Endothelial cell of umbilical vein (primary cell): ENCODE measurements at regions not wholly inside any gene's neighbourhood (a gene's known extent, or its start where the extent isn't known, plus 50 kb on each side); places are given as distances from the start of the nearest gene placed in this dataset.

ENCODE experiments used
- BruUV-seq: library from RNA; stranded (reverse); fragments of 400-500 nt; replicated peaks from 2 replicates; lab custom pipeline; 2021; lab: Mats Ljungman, UMichigan
- CTCF ChIA-PET: fragments of 300-600, 350-600 bp; sonication (Branson Sonifier 250); formaldehyde crosslinking; loops from one replicate; lab custom pipeline; 2021; ENCODE audit warnings: antibody characterized with exemption, inconsistent platforms; lab: Charles Lee
- POLR2A ChIA-PET: fragments of 300-600, 350-600 bp; sonication (Branson Sonifier 250); formaldehyde crosslinking; loops from one replicate; lab custom pipeline; 2021; ENCODE audit warnings: antibody characterized with exemption, inconsistent platforms; lab: Charles Lee
- DNase-seq: peaks from one replicate; pipeline ENCODE4 v3.0.0-alpha.2; 2011; ENCODE audit warnings: low read depth, low spot score
- FAIRE-seq: peaks from 2 replicates; lab custom pipeline; 2011; peaks lifted over from hg19 to GRCh38; lab: Jason Lieb, UNC
- H2AFZ ChIP-seq: 2 replicates; pipeline ENCODE4 v1.6.0; 2012; ENCODE audit warnings: low read depth, low read length, control low read depth, inconsistent platforms
- H3K27ac ChIP-seq: 2 replicates; pipeline ENCODE4 v1.5.1; 2011; ENCODE audit warnings: low read depth, mild to moderate bottlenecking, control low read depth, low read length, moderate library complexity; ENCODE audit not compliant: insufficient read depth
- H3K27me3 ChIP-seq, 2 experiments: 2 replicates each; pipeline versions ENCODE4 v1.6.0 to v1.6.1; 2011; ENCODE audit warnings: low read length in 2 of 2, mixed read lengths in 1 of 2; ENCODE audit not compliant: control insufficient read depth in 2 of 2, insufficient read depth in 2 of 2
- H3K36me3 ChIP-seq, 2 experiments: 2 replicates in 1 of 2; 3 replicates in 1 of 2; pipeline ENCODE4 v1.5.1; 2011; ENCODE audit warnings: low read length in 2 of 2, mild to moderate bottlenecking in 1 of 2, moderate library complexity in 1 of 2; ENCODE audit not compliant: control insufficient read depth in 2 of 2, insufficient read depth in 2 of 2; ENCODE audit errors: extremely low read depth in 1 of 2
- H3K4me1 ChIP-seq: 3 replicates; pipeline ENCODE4 v1.5.1; 2011; ENCODE audit warnings: mild to moderate bottlenecking, low read length; ENCODE audit not compliant: control insufficient read depth, insufficient read depth; ENCODE audit errors: extremely low read depth
- H3K4me2 ChIP-seq: 2 replicates; pipeline ENCODE4 v1.6.1; 2011; ENCODE audit warnings: low read length, control low read depth, mixed read lengths; ENCODE audit not compliant: insufficient read depth
- H3K4me3 ChIP-seq, 3 experiments: fragments of 200-600 bp in 1 of 3; sonication (generic), shearing (Covaris generic) in 1 of 3; replicated peaks in 1 of 3; 2 replicates each; pipeline ENCODE4 v1.5.1; 2011 to 2016; ENCODE audit warnings: control low read depth in 3 of 3, low read length in 3 of 3, mild to moderate bottlenecking in 2 of 3, inconsistent platforms in 1 of 3, low read depth in 1 of 3, moderate library complexity in 1 of 3; ENCODE audit not compliant: insufficient read depth in 1 of 3
- H3K79me2 ChIP-seq: 2 replicates; pipeline ENCODE4 v1.6.0; 2012; ENCODE audit warnings: low read length, inconsistent platforms; ENCODE audit not compliant: control insufficient read depth, insufficient read depth
- H3K9ac ChIP-seq: replicated peaks from 2 replicates; pipeline ENCODE3; 2011; ENCODE audit warnings: low read length, control low read depth; ENCODE audit not compliant: insufficient read depth; ENCODE audit errors: extremely low read depth
- H3K9me1 ChIP-seq: replicated peaks from 3 replicates; pipeline ENCODE4 v1.6.0; 2011; ENCODE audit warnings: mild to moderate bottlenecking, low read length; ENCODE audit not compliant: control insufficient read depth, insufficient read depth; ENCODE audit errors: extremely low read depth
- H3K9me3 ChIP-seq: replicated peaks from 2 replicates; pipeline ENCODE4 v1.5.1; 2012; ENCODE audit warnings: low read length, inconsistent platforms; ENCODE audit not compliant: control insufficient read depth, insufficient read depth
- H4K20me1 ChIP-seq: replicated peaks from 2 replicates; pipeline ENCODE3; 2011; ENCODE audit warnings: mild to moderate bottlenecking, low read length; ENCODE audit not compliant: control insufficient read depth, insufficient read depth; ENCODE audit errors: extremely low read depth
- EZH2 ChIP-seq: IDR thresholded peaks from 2 replicates; pipeline ENCODE4 v1.6.1; 2012; ENCODE audit warnings: borderline replicate concordance, low read depth, mild to moderate bottlenecking, moderate library complexity, low read length, inconsistent platforms; ENCODE audit not compliant: severe bottlenecking
- FOS ChIP-seq: IDR thresholded peaks from 2 replicates; pipeline ENCODE4 v1.6.1; 2011; ENCODE audit warnings: mild to moderate bottlenecking, low read length, moderate library complexity, borderline replicate concordance; ENCODE audit not compliant: insufficient read depth
- GATA2 ChIP-seq: IDR thresholded peaks from 2 replicates; pipeline ENCODE4 v1.7.0; 2011; ENCODE audit warnings: low read depth, mild to moderate bottlenecking, moderate library complexity, mixed read lengths, low read length; ENCODE audit not compliant: insufficient read length, insufficient read depth
- JUN ChIP-seq: IDR thresholded peaks from 2 replicates; pipeline ENCODE4 v1.6.1; 2011; ENCODE audit warnings: borderline replicate concordance, low read depth; ENCODE audit not compliant: insufficient read length, insufficient read depth
- MYC ChIP-seq: IDR thresholded peaks from one replicate; pipeline ENCODE4 v1.6.1; 2011; ENCODE audit warnings: mild to moderate bottlenecking, low read depth, low read length
- POLR2A ChIP-seq: IDR thresholded peaks from 2 replicates; pipeline ENCODE4 v1.6.1; 2012; ENCODE audit warnings: low read depth, mild to moderate bottlenecking, control low read depth, low read length
- POLR2AphosphoS5 ChIP-seq: IDR thresholded peaks from 2 replicates; pipeline ENCODE4 v1.6.1; 2012; ENCODE audit warnings: low read depth, mild to moderate bottlenecking, control low read depth, low read length, moderate library complexity; ENCODE audit not compliant: insufficient read depth
- dilution Hi-C: fragments of 300-500 bp; cut with MboI; formaldehyde crosslinking; loops from one replicate; pipeline ENCODE4 v1.15.0; 2019; ENCODE audit warnings: low sequenced_read_pairs; ENCODE audit not compliant: extremely low pct_ligation_motif_present
- intact Hi-C: fragments of 100-400 bp; cut with micrococcal nuclease; formaldehyde crosslinking; loops from one replicate; pipeline ENCODE4 v1.10.0; 2022
- TF ChIP-seq, protein P1 (sequence below): IDR thresholded peaks from 2 replicates; pipeline ENCODE4 v1.6.1; 2011; ENCODE audit not compliant: insufficient read depth, insufficient read length
- TF ChIP-seq, protein P2 (sequence below), 2 donors: IDR thresholded peaks; 1 replicate in 1 of 2; 2 replicates in 1 of 2; pipeline ENCODE4 v1.5.1; 2011; ENCODE audit warnings: low read length in 2 of 2, mild to moderate bottlenecking in 2 of 2, moderate library complexity in 2 of 2, control low read depth in 1 of 2, inconsistent platforms in 1 of 2, low read depth in 1 of 2; ENCODE audit not compliant: insufficient read depth in 1 of 2; ENCODE audit errors: extremely low read depth in 1 of 2

DNA sequence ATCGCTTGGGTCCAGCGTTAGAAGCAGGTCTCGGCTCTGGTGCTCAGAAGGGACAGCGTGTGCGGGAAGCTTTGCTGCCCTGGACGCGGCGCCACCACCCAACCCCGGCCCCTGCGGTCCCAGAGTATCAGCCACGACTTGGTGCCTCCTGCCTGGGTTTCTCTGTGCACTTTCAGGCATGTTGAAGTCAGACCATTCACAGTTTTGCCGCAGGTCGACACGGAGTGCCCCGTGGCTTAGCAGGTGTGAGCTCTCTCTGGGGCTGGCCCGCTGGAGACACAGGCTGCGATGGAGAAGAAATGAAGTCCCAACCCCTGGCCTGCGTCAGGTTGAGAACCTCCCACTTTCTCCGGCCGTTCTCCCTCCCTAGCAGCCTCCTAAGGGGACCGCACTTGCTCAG lies 494.5 kb downstream of the BRD1 start:
- intact Hi-C loops (no loop called here), dilution Hi-C loops (no loop called here)
- ChIA-PET POLR2A (no interaction called here), CTCF (no interaction called here)
- BruUV-seq, result no TSS peak
- H3K79me2 ChIP-seq, result no peaks in the 10 kb centered on the region
- H3K4me1 ChIP-seq, result no peaks in the 10 kb centered on the region
- no peak overlapping the region for H3K4me3 ChIP-seq
- H3K27me3 ChIP-seq, result no peaks in the 10 kb centered on the region
- H2AFZ ChIP-seq, result no peak overlapping the region
- no peaks in the 10 kb centered on the region for H3K9me1 ChIP-seq
- H3K36me3 ChIP-seq, result no peaks in the 10 kb centered on the region
- FAIRE-seq, result no peak
- DNase-seq, result no peak
- TF ChIP-seq MYC (no peak), POLR2AphosphoS5 (no peak)
- TF ChIP-seq, protein P1, sequence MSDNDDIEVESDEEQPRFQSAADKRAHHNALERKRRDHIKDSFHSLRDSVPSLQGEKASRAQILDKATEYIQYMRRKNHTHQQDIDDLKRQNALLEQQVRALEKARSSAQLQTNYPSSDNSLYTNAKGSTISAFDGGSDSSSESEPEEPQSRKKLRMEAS, result no peak
- H3K4me2 ChIP-seq, result no peak overlapping the region
- no peaks in the 10 kb centered on the region for H4K20me1 ChIP-seq
- H3K27ac ChIP-seq, result no peak overlapping the region
- H3K9me3 ChIP-seq, result peaks cover 4% of the 10 kb centered on the region
- no peak overlapping the region for H3K9ac ChIP-seq

DNA sequence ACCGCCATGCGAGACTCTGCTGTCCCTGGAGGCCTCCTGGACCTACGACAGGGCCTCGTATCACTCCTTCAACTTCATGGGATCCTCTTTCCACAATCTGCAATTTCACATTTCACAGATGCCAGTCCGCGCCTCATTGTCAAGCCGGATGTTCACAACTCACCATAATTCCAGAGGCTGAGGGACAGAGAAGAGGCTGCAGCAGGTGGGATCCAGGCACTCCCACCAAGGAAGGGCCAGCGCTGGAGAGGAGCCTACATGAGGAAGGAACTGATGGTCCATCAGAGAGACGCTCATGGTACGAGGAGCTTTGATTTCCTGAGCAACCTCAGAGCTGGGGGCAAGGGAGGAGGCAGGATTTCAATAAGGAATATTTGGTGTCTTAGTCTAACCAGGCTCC lies 495.0 kb downstream of the BRD1 start:
- CTCF ChIA-PET, result no interaction called here
- dilution Hi-C loops, result no loop called here

More for the DNA sequence above, 495.0 kb downstream of the BRD1 start:
- no peaks in the 10 kb centered on the region for H3K27me3 ChIP-seq
- no peak overlapping the region for H2AFZ ChIP-seq
- H4K20me1 ChIP-seq, result no peaks in the 10 kb centered on the region
- DNase-seq (no peak), FAIRE-seq (no peak)
- no peak overlapping the region for H3K4me2 ChIP-seq
- H3K4me3 ChIP-seq, result no peak overlapping the region
- no peaks in the 10 kb centered on the region for H3K36me3 ChIP-seq
- no TSS peak for BruUV-seq
- peaks cover 4% of the 10 kb centered on the region for H3K9me3 ChIP-seq
- TF ChIP-seq POLR2AphosphoS5 (no peak), POLR2A (no peak), GATA2 (no peak), EZH2 (no peak), JUN (no peak), MYC (no peak), FOS (no peak)
- TF ChIP-seq, protein P1, result no peak
- TF ChIP-seq, protein P2, sequence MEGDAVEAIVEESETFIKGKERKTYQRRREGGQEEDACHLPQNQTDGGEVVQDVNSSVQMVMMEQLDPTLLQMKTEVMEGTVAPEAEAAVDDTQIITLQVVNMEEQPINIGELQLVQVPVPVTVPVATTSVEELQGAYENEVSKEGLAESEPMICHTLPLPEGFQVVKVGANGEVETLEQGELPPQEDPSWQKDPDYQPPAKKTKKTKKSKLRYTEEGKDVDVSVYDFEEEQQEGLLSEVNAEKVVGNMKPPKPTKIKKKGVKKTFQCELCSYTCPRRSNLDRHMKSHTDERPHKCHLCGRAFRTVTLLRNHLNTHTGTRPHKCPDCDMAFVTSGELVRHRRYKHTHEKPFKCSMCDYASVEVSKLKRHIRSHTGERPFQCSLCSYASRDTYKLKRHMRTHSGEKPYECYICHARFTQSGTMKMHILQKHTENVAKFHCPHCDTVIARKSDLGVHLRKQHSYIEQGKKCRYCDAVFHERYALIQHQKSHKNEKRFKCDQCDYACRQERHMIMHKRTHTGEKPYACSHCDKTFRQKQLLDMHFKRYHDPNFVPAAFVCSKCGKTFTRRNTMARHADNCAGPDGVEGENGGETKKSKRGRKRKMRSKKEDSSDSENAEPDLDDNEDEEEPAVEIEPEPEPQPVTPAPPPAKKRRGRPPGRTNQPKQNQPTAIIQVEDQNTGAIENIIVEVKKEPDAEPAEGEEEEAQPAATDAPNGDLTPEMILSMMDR (IDR thresholded peaks at IDR 0.05; ENCODE audit: extremely low read depth in 1 of 2, insufficient read depth in 1 of 2, low read depth in 1 of 2, low read length in 2 of 2), result no peak
- no peak overlapping the region for H3K9ac ChIP-seq
- intact Hi-C loops, result no loop called here
- no peaks in the 10 kb centered on the region for H3K4me1 ChIP-seq
- H3K9me1 ChIP-seq, result no peaks in the 10 kb centered on the region
- POLR2A ChIA-PET, result no interaction called here
- H3K79me2 ChIP-seq, result no peaks in the 10 kb centered on the region
- no peak overlapping the region for H3K27ac ChIP-seq
